8988T (cell line): ENCODE measurements at regions not wholly inside any gene's neighbourhood (a gene's known extent, or its start where the extent isn't known, plus 50 kb on each side); places are given as distances from the start of the nearest gene placed in this dataset.

Source experiments
- DNase-seq: peaks from one replicate; pipeline ENCODE4 v3.0.0; 2011

DNA sequence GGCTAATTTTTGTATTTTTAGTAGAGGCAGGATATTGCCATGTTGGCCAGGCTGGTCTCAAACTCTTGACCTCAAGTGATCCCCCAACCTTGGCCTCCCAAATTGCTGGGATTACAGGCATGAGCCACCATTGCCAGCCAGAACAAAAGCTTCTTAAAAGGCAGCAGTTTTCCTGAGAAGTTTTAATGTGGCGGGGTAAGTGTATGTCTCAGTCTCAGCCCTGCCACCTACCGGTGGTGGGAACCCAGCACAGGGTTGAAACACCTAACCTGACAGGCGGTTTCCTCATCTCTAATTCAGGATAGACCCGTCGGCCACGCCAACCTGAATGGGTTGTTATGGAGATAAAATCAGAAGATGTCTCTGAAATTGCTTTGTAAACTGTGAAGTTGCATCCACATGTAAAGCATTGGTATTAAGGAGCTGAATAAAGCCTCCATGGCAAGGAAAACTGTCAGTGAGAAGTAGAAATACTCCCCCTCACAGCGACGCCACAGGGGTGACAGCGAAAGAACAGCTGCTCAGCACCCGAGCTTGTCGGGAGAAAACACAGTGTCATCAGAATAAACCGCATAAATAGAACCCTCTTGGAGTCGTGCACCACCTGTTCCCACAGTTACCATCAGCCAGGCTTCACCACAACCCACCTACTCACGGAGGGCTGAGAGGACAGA, 165.9 kb upstream of the NCAM1 start:
- DNase-seq: peak; percentile 68

DNA sequence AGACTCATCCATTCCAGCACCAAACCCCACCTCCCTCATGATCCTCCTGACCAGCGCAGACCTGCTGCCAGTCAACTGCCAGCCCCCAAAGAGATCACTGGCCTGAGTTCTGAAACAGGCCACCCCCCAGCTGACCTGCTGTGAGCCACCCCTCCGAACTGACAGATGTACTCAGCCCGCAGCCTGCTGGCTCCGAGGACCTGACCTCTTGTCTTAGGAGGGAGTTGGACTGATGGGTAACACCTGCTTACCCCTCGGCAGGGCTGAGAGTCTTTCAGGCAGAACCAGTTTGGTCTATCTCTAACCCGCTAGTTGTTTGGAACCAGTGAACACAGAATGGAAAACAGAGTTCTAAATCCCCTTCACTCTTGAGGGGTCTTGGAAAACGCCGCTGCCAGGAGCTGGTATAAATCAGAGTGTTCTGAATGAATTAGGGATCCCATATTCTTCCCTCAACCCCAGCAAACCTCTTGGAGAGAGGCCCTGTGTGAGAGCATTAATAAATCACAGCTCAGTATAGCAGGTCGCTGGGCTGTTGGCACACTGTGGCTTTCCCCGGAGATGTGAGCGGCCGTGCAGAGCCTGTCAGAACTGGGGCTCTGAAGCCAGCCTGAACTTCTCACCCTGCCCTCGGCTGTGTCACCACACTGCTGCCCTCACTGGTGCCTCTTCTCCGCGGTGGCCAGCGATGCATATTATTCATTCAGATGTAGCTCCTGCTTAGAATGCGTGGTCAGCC, 165.1 kb upstream of the NCAM1 start:
- DNase-seq: no peak

DNA sequence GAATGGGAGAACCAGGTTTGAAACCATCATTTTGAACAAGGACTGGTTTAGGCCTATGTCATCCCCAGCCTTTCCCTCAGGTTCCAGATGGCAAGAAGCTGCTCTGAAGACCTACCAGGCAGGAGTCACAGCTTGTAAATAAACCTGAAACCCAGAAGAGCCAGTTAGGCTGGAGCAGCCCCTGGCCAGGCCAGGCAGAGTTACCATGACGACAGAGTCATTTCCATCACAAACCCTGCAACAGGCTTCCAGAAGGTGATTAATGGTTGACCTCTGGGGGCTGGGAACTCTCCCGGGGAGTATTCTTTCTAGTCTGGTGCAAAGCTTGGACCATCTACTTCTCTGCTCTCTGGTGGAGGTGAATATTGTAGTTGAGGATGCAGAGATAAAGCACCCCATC, 164.1 kb upstream of the NCAM1 start:
- no peak for DNase-seq

DNA sequence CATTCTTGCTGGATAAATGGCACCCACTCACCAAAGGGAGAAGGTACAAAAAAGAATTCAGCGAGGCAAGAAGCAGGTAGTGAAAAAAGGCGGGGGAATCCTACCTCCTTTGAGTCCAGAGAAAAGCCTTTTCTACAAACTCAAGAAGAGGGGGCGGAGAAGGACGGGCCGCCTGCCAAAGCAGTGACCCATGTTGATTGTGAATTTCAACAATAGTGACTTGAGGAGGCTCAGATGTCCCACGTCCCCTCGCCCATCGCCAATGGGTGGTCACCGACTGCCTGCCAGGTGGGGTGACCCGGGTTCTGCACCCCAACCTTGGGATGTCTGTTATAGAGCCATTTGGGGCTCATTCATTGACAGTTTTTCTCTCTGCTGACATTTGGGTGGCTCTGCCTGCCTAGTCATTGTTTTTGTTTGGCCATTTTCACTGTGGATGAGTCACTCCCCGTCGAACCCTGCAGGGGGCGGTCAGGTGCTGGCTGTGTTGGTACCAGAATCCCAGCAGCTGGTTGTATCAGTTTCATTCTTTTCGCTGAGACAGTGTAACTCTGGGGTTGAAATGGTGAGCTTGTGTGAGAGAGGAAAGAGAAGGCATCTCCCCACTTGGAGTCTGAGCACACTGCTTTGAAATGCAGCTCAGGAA, 163.4 kb upstream of the NCAM1 start:
- no peak for DNase-seq

DNA sequence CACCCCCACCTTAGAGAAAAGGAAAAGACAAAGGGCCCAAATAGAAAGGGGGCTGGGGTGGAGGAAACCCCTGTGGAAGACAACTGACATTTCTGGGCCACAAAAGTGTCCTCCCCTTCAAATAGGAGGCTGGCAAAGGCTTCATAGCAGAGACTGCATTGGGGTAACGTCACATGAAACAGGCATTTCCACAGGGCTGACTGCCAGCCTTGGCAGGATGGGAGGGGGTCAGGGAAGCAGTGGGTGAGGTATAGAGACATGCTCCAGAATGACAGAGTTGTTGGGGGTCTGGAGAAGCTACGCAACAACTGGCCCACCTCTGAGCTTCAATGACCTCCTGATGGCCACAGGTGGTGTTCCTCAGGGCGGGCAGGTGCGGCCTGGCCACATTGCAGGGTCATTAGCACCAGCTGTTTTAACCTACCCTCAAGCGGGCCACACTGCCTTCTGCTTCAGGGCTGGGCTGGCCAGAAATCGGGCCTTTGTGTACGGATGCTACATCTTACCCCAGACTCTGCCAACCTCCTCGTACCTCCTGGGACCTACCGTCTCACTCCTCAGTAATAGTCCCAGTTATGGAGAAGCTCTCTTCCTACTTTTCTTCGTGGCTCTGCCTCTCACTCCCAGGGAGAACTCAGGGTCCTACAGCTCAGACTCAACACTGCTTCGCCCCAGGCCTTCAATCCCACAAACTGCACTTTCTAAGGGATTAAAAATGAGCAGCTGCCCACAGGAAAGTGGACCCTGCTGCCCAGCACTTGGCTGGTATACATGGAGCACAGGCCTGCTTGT, 160.0 kb upstream of the NCAM1 start:
- DNase-seq: no peak

DNA sequence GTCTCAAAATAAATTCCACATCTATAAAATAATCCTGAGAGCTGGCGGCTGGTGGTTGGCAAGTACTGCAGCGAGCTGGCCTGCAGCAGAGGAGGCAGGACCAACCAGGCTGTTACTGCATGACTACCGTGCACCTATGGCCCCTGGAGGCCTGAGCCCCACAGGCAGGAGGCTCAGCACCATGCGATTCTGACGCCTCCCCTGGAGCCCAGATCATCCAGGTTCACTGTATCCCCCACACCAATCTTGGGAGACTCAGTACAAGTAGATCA, 159.5 kb upstream of the NCAM1 start:
- no peak for DNase-seq

DNA sequence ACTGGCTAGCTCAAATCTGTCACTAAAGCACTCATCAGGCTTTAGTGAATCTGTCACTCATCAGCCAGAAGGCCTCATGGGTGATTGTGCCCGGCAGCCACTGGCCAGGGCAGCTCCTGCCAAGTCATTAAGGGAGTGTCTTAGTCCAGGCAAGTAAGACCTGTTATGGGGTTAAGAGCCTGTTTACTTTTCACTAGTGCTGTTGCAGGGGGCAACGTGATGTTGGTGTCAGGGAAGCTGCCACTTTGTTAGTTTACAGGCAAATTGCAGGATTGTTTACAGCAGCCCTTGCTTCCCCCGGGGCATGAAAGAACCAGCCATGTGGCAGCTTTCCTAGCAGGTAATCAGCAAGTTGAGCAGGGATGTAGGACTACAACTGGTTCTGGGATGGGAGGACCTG, 155.6 kb upstream of the NCAM1 start:
- DNase-seq: no peak

DNA sequence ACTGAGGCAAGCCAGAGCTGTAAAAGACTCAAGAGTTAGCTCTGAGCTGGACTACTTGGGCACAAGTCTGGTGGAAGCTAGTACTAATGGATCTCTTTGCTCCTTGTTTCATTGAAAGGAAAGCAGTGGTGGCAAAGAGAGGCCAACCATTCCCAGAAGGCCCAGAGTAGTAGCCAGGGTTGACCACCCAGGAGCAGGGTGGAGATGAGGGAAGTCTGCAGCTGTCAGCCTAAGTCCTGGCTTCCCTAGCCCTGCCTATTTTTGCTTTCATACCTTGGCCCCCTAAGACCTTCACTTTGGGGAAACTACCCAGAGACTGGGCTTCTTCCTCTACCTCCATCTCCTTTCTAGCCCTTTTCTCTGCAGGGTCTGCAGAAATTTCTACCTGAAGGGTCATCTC, 155.0 kb upstream of the NCAM1 start:
- DNase-seq: no peak

DNA sequence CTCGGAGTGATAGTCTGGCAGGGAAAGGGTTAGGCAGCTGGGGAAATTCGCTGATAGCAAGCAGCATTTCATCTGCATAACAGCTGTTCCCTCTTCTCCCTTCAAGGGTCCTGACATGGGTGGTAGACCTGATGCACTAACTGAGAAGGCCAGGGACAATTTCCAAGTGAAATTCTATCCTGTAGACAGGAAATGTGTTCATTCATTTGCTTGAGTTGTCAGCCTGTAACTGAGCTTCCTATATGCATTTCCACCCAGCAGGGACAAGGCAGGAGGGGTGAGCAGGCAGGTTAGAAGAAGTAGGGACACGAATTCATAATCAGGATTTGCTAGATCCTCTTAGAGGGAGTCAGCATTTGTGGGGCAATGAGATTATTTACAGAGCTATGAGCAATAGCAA, 154.3 kb upstream of the NCAM1 start:
- DNase-seq: no peak

DNA sequence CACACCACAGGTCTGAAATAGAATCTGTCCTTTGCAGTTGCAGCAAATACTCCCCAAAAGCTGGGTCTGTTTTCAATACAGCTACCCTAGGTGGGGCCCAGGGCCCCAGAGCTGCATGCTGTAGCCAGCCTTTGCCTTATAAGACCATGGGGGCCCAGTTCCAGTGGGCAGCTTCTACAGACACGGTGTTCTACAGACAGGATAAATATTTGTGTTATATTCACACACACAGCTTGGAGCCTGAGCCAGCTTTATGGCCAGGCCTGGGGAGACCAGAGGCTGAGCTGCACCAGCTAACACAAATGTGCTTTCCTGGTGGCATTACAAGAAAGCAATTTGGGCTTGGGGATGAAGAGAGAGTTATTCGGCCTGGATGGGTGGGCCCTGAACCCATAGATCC, 151.8 kb upstream of the NCAM1 start:
- no peak for DNase-seq

DNA sequence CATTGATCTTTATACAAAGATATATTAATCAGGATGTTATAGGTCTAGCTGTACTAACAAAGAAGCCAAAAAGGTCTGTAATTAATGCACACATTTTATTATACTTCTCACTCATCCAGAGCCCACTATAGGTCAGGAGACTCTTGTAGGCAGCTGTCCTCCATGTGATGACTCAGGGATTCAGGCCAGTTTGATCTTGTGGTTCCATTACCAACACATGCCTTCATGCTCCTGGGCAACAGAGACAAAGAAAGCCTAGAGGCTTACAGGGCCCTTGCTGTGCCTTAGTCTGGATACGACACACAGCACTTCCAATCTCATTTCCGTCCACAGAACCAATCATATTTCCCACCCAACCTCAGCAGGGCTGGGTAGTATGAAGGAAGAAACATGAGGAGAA, 150.3 kb upstream of the NCAM1 start:
- no peak for DNase-seq

DNA sequence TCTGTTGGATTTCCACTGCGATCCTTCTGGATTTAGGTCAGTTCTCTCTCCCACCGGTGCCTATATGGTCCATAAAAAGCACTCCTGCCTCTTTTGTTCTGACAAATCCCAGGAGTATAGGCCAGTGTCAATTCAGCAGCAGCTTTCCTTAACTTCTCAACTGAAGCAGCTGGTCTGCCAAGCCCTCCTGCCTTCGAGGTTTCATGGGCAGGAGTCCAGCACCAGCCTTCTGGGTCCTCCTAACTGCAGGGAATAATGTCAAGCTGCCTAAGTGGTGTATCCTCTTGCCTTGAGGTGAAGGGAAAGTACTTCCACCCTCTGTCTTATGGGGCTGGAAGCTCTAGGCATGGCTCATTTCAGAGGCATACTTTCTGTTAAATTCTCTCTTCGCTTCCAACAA, 149.4 kb upstream of the NCAM1 start:
- no peak for DNase-seq

DNA sequence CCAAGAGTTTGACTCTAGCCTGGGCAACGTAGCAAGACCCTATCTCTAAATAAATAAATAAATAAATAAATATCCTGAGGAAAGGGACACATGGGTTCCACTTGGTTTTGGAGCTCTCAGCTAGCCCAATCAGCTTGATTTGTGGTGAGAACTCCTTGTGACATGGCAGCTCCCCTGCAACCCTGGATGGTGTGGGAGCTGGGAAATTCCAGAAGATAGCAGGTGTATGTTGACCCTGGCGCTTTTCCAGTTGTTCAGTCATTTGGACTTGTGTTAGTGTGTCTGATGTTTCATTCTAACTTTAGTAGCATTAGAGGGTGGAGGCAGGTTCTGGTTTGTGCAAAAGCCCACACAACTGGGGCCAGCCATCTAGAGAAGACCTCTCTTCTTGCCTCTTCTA, 148.5 kb upstream of the NCAM1 start:
- no peak for DNase-seq

DNA sequence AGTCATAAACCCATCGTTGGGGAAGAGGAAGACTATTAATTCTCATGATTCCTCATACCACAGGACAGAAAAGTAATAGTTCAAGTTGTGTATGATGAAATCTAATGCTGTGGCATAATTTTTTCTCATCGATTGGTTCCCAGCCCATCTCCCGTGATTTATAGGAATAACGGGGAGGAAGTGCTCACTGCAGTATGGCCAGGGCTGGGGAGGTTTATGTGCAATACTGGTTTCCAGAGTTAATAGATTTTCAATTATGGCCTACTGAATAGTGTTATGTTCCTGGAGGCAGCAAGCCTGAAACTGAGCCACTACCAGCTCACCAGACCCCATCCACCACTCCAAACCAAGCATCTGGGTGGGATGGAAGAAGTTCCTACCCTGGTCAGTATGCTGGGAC, 147.1 kb upstream of the NCAM1 start:
- no peak for DNase-seq

DNA sequence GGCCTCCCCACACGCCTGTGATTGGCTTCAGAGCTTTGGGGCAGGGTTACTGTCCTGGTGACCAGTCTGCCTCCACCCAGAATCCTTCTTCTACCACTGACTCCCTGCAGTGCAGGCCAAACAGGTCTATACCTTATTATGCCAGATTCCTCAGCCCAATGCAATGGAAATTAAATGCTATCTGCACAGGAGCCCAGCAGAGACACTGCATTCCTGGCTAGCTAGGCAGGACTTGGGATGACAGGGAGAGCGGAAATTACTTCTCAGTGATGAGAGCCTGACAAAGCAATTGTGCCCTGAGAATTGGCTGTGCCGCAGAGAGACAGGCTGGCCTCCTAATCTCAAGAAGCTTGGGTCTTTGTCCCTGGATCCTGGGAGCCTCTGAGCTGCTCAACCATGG, 143.8 kb upstream of the NCAM1 start:
- no peak for DNase-seq

DNA sequence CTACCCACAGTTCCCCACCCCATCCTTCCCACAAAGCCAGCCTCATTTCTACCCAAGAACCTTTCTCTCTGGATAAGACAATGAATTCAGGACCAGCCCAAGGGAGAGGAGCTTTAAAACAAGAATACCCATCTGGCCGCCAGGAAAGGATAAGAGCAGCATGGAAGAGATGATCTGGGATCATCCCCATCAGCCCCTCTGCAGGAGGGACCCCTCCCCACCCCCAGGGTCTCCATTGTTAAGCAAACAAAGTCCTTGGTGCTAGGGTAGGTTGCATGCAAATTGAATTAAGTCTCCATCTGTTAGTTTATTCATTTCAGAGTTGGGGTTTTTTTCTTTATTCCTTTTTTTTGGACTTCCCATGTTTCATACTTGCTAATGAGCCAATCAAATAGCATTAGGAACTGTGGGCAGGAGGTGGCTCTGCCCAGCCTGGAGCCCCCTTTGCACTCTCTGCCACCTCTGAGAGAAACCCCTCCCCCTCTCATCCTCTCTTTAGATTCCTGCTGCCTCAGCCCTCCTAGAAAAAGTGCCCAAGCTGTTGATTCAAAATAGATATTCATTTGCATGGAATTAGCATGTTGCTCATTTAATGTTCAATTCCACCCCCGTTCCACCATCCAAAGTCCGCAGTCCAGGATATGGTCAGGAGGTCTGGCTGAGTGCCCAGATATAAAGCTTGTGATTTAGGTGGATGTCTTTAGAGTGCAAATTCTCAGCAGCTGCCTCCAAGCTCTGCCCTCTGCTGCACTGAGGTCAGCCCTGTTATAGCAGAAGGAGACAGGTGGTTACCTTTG, 138.5 kb upstream of the NCAM1 start:
- no peak for DNase-seq

DNA sequence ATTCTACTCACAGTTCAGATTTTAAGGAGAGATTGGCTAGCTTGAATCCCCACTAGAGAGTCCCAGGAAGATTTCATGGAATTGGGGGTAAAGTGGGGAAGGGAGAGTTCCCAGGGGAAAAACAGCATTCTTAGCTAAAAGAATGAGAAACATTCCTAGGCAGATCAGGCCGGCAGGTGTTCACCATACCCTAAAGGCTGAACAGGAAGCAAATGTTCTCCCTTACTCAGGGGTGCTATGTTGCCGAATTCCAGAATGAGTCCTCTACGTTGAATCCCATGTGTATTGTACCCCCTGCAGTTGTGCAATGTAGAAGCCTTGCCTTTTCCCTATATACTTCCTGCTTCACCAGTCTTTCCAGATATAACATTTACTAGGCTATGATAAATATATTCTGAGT, 135.2 kb upstream of the NCAM1 start:
- DNase-seq: no peak

DNA sequence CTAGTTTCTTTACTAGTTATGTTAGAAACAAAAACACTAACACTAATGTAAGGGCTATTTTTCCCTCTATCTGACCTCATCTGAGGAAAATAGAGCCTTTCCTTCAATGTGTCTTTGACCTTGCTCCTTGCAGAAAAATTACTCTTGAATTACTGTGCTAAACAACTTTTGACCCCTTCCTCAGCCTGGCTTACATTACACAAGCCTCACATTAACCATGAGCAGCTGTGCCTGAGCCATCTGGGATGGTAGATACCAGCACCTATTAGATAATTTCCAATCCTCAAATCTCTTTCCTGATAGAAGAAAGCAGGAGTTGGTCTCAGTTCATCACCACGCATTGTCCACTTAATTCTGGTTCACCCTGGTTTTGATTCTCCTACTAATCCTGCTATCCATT, 134.4 kb upstream of the NCAM1 start:
- DNase-seq: no peak

DNA sequence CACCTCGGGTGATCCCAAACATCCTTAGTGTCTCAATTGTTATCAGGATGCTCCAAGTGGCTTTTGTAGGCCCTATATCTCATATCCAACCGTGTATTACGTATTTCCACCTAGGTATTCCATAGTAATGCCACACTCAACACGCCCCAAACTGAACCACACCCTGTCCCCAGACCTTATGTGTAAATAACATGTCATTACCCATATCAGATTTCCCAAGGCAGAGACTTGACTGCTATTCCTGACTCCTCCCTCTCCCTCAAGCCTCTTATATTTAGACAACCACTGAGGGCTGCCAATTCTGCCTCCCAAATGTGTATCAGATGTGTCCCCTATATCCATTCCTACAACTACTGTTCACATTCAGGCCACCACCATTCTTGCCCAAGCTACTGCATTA, 132.8 kb upstream of the NCAM1 start:
- no peak for DNase-seq

DNA sequence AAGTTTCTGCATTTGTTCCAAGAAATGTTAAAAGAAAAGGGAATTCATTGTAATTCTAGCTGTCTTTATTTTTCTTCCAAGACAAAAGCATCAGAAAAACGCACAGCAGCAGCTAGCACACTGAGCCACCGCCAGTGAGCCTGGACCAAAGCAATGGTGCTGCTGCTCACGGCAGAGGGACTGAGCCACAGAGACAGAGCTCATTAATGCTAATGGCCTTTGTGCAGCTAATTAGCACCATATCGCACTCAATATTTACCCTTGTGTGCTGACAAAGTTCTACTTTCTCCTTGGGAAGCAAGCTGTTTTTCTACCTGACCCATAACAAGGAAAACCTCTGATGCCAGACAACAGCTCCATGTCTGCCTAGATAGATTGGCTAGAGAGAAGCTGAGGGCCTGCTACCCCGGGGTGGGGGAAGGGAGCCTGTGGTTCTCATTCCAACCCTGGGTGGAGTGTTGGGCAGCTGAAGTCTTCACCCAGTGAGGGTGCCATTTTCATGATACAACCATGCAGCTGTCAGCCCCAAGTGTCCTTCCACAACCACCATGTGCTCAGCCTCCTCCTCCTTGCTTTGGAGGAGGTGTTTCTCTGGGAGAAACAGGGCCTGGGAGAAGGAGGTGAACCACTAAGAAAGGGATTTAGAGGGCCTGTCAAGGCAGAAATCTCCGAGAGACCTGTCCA, 131.1 kb upstream of the NCAM1 start:
- no peak for DNase-seq

DNA sequence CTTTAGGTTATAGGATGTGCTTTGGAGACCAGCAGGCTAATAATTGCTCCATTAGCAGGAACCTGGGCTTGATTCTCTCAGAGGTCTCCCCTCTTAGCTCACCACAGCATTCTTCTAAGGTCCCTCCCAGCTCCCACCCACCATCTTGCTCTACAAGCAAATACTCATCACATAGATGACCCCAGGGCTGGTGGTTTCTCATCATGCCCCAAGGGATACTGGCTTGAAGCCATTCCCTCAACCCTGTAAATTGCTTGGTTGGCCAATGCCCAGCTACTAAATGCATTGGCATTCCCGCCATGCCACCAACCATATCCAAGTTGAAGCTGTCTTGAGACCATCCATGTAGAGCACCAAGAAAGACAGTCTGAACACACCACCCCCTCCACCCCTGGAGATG, 130.2 kb upstream of the NCAM1 start:
- no peak for DNase-seq

DNA sequence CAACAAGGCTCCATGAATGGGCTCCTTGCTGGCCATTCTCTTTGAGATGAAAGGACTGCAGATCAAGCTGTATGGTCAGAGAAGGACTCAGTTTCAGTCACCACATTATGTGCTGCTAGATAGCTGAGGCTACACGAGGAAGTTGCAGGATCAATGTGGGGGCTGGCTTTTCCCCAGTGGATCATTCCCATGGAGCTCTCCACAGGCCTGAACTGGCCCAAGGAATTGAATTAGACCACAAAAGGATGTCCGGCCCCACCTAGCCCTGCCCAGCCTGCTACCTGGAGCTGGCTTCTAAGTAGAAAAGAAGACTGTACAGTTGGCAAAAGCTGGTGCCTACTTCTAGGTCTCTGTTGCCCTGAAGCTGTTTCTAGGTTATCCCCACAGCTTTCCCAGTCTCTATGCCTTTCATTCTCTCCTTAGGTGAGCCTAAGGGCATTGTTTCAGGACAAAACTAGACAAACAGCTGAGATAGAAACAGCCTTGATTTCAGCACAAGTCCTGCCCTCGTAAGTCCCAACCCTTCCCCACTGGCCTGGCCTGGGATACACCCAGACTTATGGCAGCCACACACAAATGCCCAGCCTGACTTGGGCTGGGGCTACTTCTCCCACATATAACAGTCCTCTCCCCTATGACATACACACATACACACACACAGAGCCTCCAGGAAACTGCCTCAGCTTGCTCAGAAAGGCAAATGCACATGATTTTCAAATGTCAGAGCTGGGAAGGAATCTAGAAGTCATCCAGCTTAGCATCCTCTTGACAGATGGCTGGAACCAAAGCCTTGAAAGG, 129.1 kb upstream of the NCAM1 start:
- DNase-seq: no peak
